ENCODE measurements at regions not wholly inside any gene's neighbourhood (a gene's known extent, or its start where the extent isn't known, plus 50 kb on each side); places are given as distances from the start of the nearest gene placed in this dataset.

- 0 out of 2 replicates have a peak, but pooled peaks have one; percentile 7 for TF ChIP-seq ZNF507 (tag; conservative IDR thresholded peaks at IDR 0.05)
Observed at GRCh38 chr22:22360014-22360413, 115.4 kb downstream of the VPREB1 start (continued).

GRCh38 chr22:22362311-22362710, 117.7 kb downstream of the VPREB1 start:
- Histone ChIP-seq H3K27ac (ENCODE audit: extremely low read depth, low read depth, low read length) (no peak overlapping the region), H3K4me1 (replicated peaks in 1 of 2; ENCODE audit: control insufficient read depth in 2 of 2, insufficient read depth in 2 of 2, low read length in 2 of 2) (peaks cover 0 to 2% of the 10 kb centered on the region in 2 experiments; a peak in 1 of 5 replicates), H2AFZ (ENCODE audit: low read depth, low read length) (no peak overlapping the region), H3K4me3 (no peak overlapping the region), H3K9me1 (ENCODE audit: control insufficient read depth, insufficient read depth, low read length) (no peaks in the 10 kb centered on the region), H3K4me2 (ENCODE audit: insufficient read depth, low read length) (no peak overlapping the region), H3K9me3 (replicated peaks; ENCODE audit: control insufficient read depth, insufficient read depth, low read depth, low read length) (no peaks in the 10 kb centered on the region), H3K9ac (ENCODE audit: insufficient read depth in 1 of 2, low read depth in 2 of 2, low read length in 2 of 2) (no peak overlapping the region), H3K27me3 (ENCODE audit: control insufficient read depth in 2 of 2, insufficient read depth in 2 of 2, low read length in 2 of 2) (peaks cover 2 to 12% of the 10 kb centered on the region in 2 experiments; a peak in 4 of 5 replicates), H3K79me2 (ENCODE audit: control insufficient read depth, insufficient read depth, low read length) (no peaks in the 10 kb centered on the region), H3K36me3 (ENCODE audit: control insufficient read depth, insufficient read depth, low read length) (no peaks in the 10 kb centered on the region), H4K20me1 (replicated peaks; ENCODE audit: control insufficient read depth, insufficient read depth, low read length) (peaks cover 4% of the 10 kb centered on the region; the same call in 1 of the 2 replicates)
- CTCF ChIA-PET (ENCODE audit: low intra/inter-chr PET ratio) = no interaction called here
- POLR2A ChIA-PET = interaction anchor here (0.6 to 1.0 kb wide), 3 partner anchors 8 to 383 kb away, joined by 3 to 6 read pairs (median 3); no protein-coding TSS in a partner anchor
- no TSS peak for BruUV-seq (replicated peaks)
- in situ Hi-C loops (cut with MboI) (no loop called here), intact Hi-C loops (cut with micrococcal nuclease) (no loop called here)
- no peak for FAIRE-seq
- no peak for DNase-seq (ENCODE audit: extremely low read depth in 1 of 4, low spot score in 3 of 4)
- ATAC-seq = no peak
- TF ChIP-seq HMGXB4 (CRISPR knock-in tag; IDR thresholded peaks at IDR 0.05) (peak; percentile 49; the same call in 1 of the 2 replicates), NCOA2 (IDR thresholded peaks at IDR 0.05; ENCODE audit: partially characterized antibody in 2 of 2) (no peak), ZNF318 (IDR thresholded peaks at IDR 0.05; ENCODE audit: borderline replicate concordance in 1 of 2, low read depth in 1 of 2) (0 out of 4 replicates have a peak, but pooled peaks of 1 of the 2 experiments have one; percentile 86), ZNF699 (CRISPR knock-in tag; IDR thresholded peaks at IDR 0.05; ENCODE audit: insufficient replicate concordance) (peak; percentile 56), ZNF280B (CRISPR knock-in tag; IDR thresholded peaks at IDR 0.05) (0 out of 2 replicates have a peak, but pooled peaks have one; percentile 47), MXD1 (CRISPR knock-in tag; IDR thresholded peaks at IDR 0.05; ENCODE audit: borderline replicate concordance, poor library complexity, severe bottlenecking) (peak; percentile 32)
